HL-60 (cell line): ENCODE measurements at regions not wholly inside any gene's neighbourhood (a gene's known extent, or its start where the extent isn't known, plus 50 kb on each side); places are given as distances from the start of the nearest gene placed in this dataset.

Experiments
- CTCF ChIP-seq: IDR thresholded peaks from one replicate; pipeline ENCODE4 v1.5.1; 2011; ENCODE audit warnings: low read length, control low read depth, inconsistent platforms; ENCODE audit not compliant: insufficient read depth
- GABPA ChIP-seq: IDR thresholded peaks from 2 replicates; pipeline ENCODE4 v1.6.1; 2012; ENCODE audit warnings: low read depth
- POLR2AphosphoS5 ChIP-seq: IDR thresholded peaks from 2 replicates; pipeline ENCODE4 v1.6.1; 2012; ENCODE audit warnings: low read depth
- REST ChIP-seq: IDR thresholded peaks from 2 replicates; pipeline ENCODE4 v1.6.1; 2012; ENCODE audit warnings: low read depth; ENCODE audit not compliant: insufficient replicate concordance
- SPI1 ChIP-seq: IDR thresholded peaks from 2 replicates; pipeline ENCODE4 v1.6.1; 2012; ENCODE audit warnings: low read depth, mild to moderate bottlenecking, borderline replicate concordance

- TF ChIP-seq CTCF: no peak
- TF ChIP-seq SPI1: no peak
- no peak for TF ChIP-seq POLR2AphosphoS5
- TF ChIP-seq REST: no peak
- TF ChIP-seq GABPA: no peak
Observed at GRCh38 chr4:167713756-167714155, 378.6 kb upstream of the ANXA10 start.
